HG03432 (cell line): ENCODE measurements at regions not wholly inside any gene's neighbourhood (a gene's known extent, or its start where the extent isn't known, plus 50 kb on each side); places are given as distances from the start of the nearest gene placed in this dataset.

Experiments used
- ATAC-seq: cut with Tn5 transposase; IDR thresholded peaks from one replicate; pipeline ENCODE4 v1.9.1; 2021; ENCODE audit warnings: mild to moderate bottlenecking, moderate library complexity; ENCODE audit not compliant: unreplicated experiment

- ATAC-seq = no peak
Measured at GRCh38 chr13:59495299-59495698, 668.4 kb downstream of the DIAPH3 start.

- no peak for ATAC-seq
Measured at GRCh38 chr13:59495936-59496512, 667.7 kb downstream of the DIAPH3 start.

DNA sequence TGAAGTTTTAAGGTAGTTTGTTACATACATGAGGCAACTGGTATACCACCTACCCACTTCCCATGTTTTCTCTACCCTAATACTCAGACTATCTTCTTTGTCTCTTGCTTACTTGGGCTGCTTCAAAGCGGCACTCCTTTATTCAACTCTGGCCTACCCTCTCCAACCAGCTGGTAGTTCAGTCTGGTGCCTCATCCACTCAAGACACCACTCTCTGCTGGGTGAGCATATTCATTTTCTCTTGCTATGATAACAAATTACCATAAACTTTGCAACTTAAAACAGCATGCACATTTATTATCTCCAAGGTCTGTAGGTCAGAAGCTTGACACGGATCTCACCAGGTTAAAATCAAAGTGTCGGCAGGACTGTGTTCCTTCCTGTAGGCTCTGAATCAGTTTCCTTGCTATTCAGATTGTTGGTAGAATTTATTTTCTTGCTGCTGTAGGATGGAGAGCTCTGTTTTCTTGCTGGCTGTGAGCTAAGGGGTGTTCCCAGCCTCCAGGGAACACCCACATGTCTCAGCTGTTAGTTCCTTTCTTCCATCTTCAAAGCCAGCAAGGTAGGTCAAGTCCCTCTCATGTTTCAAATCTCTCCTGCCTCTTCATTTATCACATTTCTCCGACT, 666.0 kb downstream of the DIAPH3 start:
- no peak for ATAC-seq

DNA sequence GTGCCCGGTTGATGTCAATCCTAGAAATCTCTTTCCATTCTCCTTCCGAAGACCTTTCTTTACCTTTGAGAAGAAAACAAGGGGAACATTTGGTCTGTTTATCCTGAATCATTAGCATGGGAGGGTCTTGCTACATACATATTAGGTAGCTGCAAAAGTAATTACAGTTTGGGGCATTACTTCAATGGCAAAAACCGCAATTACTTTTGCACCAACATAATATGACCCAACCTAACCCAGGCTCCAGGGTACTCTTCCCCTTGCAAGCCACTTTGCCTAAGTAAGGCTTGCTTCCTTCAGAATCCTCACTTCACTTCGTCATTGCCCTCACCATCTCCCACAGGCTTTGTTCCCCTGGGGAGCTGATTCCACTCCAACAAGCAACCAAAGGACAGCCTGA, 662.7 kb downstream of the DIAPH3 start:
- ATAC-seq = no peak

GRCh38 chr13:59504407-59504806, 659.3 kb downstream of the DIAPH3 start:
- ATAC-seq = no peak

- no peak for ATAC-seq
Measured at GRCh38 chr13:59510386-59510785, 653.3 kb downstream of the DIAPH3 start.

DNA sequence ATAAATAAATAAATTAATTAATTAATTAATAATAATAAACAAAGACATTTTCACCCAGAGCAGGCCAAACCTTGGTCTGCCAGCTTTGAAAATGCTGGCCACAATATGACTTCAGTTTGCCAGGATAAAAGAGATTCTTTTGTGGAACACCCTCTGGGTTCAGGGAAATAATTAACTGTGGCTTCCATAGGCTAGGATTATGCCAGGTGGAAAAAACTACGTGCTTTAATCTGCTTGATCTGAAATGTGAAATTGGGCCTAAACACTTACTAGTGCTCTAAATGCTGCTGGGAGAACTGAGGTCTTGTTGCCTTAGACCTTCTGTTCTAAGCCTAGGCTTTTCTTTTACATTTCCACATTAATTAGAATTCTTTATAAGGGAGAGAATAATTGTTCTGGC, 650.0 kb downstream of the DIAPH3 start:
- ATAC-seq = no peak

DNA sequence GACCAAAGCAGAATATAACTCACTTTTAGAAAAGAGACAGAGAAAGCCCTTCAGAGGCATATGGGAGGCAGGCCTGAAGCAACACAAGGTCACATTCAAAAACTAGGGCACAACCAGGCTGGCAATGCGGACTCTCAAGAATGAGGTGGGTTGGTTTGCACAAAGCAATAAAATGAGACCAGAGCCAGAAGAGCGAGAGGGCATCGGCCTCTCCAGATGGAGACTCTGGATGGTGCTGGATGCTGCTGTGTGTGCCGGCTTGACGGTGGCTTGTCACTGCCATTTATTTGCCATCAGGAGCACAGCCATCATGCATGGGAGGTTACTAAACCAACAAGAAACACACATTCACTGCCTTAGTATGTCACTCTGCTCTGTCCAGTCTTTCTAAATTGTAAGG, 649.4 kb downstream of the DIAPH3 start:
- ATAC-seq = no peak

GRCh38 chr13:59519819-59520218, 643.9 kb downstream of the DIAPH3 start:
- ATAC-seq = no peak

GRCh38 chr13:59521549-59521948, 642.2 kb downstream of the DIAPH3 start:
- ATAC-seq = no peak

GRCh38 chr13:59522652-59523051, 641.1 kb downstream of the DIAPH3 start:
- ATAC-seq = no peak

- ATAC-seq = no peak
Measured at GRCh38 chr13:59527500-59527899, 636.2 kb downstream of the DIAPH3 start.

- ATAC-seq = peak; percentile 72
Measured at GRCh38 chr13:59531571-59532091, 632.1 kb downstream of the DIAPH3 start.

- ATAC-seq = no peak
Measured at GRCh38 chr13:59532405-59532804, 631.3 kb downstream of the DIAPH3 start.

DNA sequence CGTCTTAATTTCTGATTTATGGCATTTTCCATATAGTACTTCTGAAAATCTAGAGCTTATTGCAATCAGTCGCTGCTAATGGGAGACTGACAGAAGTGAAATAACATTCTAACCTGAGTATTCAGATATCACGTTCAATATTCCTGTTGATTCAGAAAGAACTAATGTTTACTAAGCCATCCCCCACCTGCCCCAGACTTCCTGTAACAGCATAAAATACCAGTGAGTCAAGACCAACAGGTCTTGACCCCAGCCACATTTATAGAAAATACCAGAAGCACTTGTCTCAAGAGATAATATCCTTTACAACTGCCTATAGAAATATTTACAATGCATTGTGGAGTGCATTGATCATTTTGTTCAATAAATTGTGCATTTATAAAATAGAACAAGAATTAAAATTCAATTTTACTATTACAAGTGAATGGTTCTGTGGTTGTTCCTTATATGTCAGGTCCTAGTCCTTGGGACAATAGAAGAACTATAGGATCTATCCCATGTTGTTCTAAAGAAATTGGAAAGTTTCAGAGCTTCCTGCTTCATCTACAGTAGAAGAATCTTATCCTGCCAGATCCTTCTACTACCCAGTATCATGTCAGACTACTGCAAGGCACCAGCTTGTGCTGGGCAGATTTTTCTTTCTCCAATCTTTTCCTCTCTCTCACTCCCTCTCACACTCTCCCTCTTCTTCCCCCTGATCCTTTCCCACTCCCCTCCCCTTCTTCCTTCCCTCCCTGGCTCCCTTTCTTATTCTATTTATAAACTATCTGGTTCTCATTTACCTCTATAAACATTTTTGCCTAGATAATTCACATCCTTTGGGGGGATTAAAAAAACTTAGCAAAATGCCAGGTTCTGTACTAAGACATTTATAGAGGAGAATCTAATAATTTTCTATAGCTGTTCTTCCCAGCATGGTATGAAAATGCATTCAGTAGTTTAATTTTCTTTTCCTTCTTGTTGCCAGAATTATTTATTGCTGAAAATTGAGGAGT, 629.9 kb downstream of the DIAPH3 start:
- no peak for ATAC-seq

GRCh38 chr13:59534806-59535205, 628.9 kb downstream of the DIAPH3 start:
- no peak for ATAC-seq

GRCh38 chr13:59537500-59537899, 626.2 kb downstream of the DIAPH3 start:
- no peak for ATAC-seq

DNA sequence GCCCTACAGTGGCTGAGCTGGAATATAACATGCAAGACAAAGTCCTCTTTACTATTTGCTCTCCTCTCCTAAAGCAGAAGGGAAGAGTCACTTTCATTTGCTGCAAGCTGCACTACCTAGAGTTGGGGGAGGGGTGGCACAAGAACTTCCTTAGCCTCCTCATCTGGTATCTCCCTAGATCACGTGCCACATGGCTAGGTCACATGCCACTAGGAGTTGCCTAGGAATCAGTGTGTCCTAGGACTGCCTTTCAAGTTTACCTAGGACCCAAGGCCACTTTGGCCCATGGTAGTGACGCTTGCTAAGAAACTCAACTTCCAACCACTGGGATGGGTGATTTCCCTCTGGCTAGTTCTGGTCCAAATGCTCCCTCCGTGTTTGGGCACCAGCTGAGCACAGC, 625.2 kb downstream of the DIAPH3 start:
- ATAC-seq = no peak

GRCh38 chr13:59542303-59542702, 621.4 kb downstream of the DIAPH3 start:
- ATAC-seq = no peak

GRCh38 chr13:59543418-59543817, 620.3 kb downstream of the DIAPH3 start:
- ATAC-seq = no peak

- ATAC-seq = no peak
Measured at GRCh38 chr13:59545007-59545406, 618.7 kb downstream of the DIAPH3 start.

DNA sequence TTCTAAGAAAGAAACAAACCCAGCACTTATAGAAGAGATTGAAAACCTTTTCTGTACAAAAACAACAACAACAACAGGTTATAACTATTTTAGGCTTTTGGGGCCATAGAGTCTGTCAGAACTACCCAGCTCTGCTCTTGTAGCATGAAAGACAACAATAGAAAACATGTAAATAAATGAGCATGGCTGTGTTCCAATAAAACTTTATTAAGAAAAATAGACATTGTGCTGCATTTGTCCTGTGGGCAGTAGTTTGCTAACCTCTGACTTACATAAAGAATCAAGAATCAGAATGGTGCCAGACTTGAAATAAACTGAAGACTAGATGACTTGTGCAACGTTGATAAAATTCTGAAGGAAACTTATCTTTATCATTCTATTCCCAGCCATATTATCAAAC, 617.5 kb downstream of the DIAPH3 start:
- ATAC-seq = no peak
